ENCODE measurements at regions not wholly inside any gene's neighbourhood (a gene's known extent, or its start where the extent isn't known, plus 50 kb on each side); places are given as distances from the start of the nearest gene placed in this dataset.

- no peak for TF ChIP-seq POLR2A (IDR thresholded peaks at IDR 0.05; ENCODE audit: low read length)
- TF ChIP-seq GATA1 (IDR thresholded peaks at IDR 0.05; ENCODE audit: low read depth, low read length), result no peak
Observed at GRCh38 chr14:44798386-44799242, 163.1 kb downstream of the KLHL28 start.

Data from erythroblast (primary cell).